ENCODE measurements at regions not wholly inside any gene's neighbourhood (a gene's known extent, or its start where the extent isn't known, plus 50 kb on each side); places are given as distances from the start of the nearest gene placed in this dataset.

DNA sequence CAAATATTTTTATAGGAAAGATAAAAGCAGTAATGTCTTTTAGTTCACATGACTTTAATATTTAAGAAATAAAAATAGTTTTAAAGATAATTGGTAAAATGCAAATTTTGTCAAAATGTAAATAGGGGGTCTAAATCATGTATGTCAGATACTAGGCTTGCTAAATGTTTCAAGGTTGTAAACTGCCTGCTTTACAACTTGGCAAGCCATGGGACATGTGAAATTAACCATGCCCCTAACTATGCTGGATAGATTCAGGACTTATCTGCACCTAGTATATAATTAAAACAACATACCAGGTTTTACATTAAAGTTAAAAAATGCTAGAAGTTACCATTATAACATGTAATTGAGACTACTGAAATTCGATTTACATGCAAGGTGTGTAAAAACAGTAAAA lies 537.3 kb upstream of the MIS18BP1 start:
- TF ChIP-seq CTCF (IDR thresholded peaks at IDR 0.05; ENCODE audit: low read depth, low read length, missing input control) (no peak), FOXA2 (IDR thresholded peaks at IDR 0.05) (no peak), ATF3 (IDR thresholded peaks at IDR 0.05) (no peak), REST (IDR thresholded peaks at IDR 0.05) (no peak), GABPA (IDR thresholded peaks at IDR 0.05 in 1 of 2, conservative IDR thresholded peaks at IDR 0.05 in 1 of 2) (no peak), ZBTB33 (IDR thresholded peaks at IDR 0.05) (no peak), TAF1 (conservative IDR thresholded peaks at IDR 0.05) (no peak), HNF4G (IDR thresholded peaks at IDR 0.05) (no peak), RAD21 (IDR thresholded peaks at IDR 0.05) (no peak), EGR1 (IDR thresholded peaks at IDR 0.05; ENCODE audit: low read depth in 2 of 2) (no peak), YY1 (IDR thresholded peaks at IDR 0.05) (no peak)
- TF ChIP-seq, protein P1, sequence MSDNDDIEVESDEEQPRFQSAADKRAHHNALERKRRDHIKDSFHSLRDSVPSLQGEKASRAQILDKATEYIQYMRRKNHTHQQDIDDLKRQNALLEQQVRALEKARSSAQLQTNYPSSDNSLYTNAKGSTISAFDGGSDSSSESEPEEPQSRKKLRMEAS (IDR thresholded peaks at IDR 0.05), result no peak

Measured in liver (tissue), 3 donors.